NK-92 treated with Interleukin-12 subunit alpha and Interleukin-12 subunit beta, amount 100 ng/mL, for 24 hours (cell line): ENCODE measurements at regions not wholly inside any gene's neighbourhood (a gene's known extent, or its start where the extent isn't known, plus 50 kb on each side); places are given as distances from the start of the nearest gene placed in this dataset.

Experiments
- DNase-seq: peaks from one replicate; lab custom pipeline; 2025; lab: John Stamatoyannopoulos, UW

- DNase-seq = no peak
These were observed 578.4 kb downstream of the CDK5RAP2 start for GRCh38 chr9:120001536-120001935.

DNA sequence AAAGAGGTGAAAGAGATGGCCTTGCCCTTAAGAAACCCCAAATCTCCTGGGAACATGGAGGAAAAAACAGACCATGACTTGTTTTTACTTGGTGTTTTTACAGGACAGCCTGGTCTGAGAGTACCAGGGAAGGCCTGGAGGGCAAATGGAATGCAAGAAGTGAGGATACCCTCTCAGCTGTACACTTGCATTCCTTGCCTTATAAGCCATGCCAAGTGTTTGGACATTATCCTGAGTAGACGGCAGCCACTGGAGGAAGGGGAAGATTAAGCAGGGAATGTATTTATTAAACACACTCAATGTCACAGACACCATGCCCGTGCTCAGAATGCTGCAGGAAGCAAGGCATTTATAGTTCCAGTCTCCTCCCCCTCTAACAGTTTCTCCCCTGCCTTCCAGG lies 581.4 kb downstream of the CDK5RAP2 start:
- no peak for DNase-seq

GRCh38 chr9:119991797-119992196 lies 588.2 kb downstream of the CDK5RAP2 start:
- no peak for DNase-seq

DNA sequence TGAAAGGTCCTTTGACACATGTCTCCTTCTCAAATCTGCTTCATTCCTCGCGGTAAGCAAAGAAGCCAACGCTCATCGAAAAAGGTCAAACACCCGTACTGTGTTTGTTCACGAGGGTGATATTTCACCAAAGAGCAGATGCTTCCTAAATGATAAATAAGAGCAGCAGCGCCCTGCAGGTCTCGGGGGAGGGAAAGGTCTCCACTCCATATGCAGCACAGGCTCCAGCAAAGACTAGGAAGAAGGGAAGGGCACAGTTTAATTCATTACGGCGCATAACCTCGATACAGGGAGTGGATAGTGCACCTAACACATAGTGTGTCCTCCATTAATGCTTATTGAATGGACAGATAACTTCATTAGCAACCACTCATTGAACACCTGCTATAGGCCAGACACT lies 593.3 kb downstream of the CDK5RAP2 start:
- no peak for DNase-seq

GRCh38 chr9:119986205-119986604 lies 593.8 kb downstream of the CDK5RAP2 start:
- no peak for DNase-seq

DNA sequence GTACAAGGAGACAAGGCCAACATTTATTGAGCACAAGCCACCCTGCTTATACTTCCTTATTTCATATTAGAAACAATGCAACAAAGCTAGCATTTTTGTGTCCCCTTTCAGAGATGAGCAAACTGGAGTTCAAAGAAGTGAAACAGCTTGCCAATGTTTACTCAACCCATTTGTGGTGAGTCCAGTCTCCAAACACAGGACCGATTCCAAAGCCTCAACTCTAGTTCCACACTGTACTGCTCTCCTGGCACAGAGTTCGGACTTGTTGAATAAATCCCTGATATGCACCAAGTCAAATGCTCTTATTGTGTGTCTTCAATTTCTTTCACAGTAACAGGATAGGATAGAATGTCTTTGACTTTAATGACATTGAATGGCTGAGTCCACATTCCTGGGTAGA lies 604.8 kb upstream of the BRINP1 start:
- DNase-seq = no peak

GRCh38 chr9:119968836-119969707 lies 599.8 kb upstream of the BRINP1 start:
- peak; percentile 18 for DNase-seq

DNA sequence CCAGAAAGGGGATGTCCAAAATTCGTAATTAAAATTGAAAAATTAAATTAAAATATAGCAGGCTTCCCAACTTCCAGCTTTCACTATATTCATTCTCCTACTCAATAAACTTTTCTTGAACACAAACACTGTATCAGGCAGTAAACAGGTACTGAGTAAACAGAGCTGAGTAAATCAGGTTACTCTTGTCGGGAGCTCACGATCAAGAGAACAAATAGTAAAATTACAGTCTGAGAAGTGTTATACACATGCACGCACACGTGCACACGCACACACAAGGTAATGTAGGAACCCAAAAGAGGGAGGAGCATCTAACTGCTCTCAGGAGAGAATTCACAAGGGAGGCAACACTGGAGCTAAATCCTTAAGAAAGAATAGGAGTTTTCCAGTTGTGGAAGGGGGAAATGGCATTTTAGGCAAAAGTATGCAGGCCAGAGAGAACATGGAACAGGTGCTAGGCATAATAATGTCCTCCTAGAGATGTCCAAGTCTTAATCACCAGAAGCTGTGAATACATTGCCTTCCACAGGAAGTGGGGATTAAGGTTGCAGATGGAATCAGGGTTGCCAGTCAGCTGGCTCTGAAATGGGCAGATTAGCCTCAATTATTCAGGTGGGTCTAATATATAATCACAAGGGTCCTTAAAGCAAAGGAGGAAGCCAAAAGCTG lies 598.8 kb upstream of the BRINP1 start:
- DNase-seq = no peak

- no peak for DNase-seq
These were observed 594.6 kb upstream of the BRINP1 start for GRCh38 chr9:119963798-119964372.

DNA sequence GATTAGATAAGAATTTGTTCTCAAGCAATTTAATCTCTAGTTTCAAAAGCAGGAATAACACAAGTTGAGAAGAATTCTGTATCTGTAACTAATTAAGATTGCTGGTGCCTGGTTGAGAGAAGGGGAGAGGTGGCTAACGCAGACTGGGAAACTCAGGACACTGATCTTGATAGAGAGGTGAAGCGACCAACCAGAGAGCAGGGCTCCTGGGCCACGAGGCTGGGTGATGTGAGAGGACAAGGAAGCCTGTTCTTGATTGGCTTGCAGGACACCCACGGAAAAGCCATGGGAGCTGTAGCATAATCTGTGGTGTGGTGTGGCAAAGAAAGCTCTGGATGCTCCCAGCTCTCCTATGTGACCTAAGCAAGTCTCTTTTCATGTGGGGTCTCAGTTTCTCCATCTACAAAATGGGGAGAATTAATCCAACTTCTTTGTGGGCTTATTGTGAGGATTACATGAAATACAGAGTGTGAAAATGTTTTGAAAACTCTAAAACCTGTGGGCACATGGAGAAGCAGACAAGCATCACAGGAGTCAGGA lies 594.1 kb upstream of the BRINP1 start:
- no peak for DNase-seq

- DNase-seq = no peak
These were observed 592.7 kb upstream of the BRINP1 start for GRCh38 chr9:119961774-119962424.

GRCh38 chr9:119959846-119960545 lies 590.8 kb upstream of the BRINP1 start:
- no peak for DNase-seq

- DNase-seq = no peak
These were observed 586.9 kb upstream of the BRINP1 start for GRCh38 chr9:119956111-119956510.

DNA sequence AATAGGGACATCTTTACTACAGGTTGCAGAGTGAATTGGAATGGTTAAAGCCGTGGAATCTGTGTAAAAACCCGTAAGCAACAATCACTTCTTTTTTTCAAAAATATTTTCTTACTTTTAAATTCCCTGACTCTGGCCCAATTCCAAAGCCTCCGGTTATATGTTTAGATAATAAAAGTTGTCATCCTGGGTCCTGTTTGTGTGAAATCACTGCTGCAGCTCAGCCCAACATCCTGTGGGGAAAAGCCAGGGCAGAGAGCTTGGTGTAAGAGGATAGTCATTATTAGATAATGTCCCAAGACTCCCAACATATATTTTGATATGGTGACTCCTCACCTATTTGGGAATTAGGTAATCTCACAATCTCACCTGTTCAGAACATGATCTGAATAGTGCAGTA lies 586.0 kb upstream of the BRINP1 start:
- no peak for DNase-seq

GRCh38 chr9:119951591-119951990 lies 582.4 kb upstream of the BRINP1 start:
- no peak for DNase-seq

GRCh38 chr9:119951090-119951489 lies 581.9 kb upstream of the BRINP1 start:
- no peak for DNase-seq

- no peak for DNase-seq
These were observed 576.5 kb upstream of the BRINP1 start for GRCh38 chr9:119945686-119946085.

DNA sequence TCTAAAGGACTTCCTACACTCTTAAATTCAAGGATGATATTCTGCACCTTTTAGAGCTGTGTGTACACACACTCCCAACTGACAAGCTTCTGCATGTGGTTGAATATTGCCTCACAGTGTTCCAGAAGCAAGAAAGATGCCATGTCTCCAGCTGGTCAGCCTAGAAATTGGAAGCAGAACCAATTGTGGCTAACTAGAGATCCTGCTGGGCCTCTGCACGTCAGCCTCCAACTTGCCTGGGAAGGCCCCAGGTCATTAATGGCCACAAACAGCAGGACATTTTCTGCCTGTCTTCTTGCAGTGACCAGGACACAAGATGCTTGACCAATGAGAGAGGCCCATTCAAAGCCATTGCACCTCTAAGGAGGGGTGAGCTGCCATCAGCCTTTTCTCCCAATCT lies 571.9 kb upstream of the BRINP1 start:
- no peak for DNase-seq

DNA sequence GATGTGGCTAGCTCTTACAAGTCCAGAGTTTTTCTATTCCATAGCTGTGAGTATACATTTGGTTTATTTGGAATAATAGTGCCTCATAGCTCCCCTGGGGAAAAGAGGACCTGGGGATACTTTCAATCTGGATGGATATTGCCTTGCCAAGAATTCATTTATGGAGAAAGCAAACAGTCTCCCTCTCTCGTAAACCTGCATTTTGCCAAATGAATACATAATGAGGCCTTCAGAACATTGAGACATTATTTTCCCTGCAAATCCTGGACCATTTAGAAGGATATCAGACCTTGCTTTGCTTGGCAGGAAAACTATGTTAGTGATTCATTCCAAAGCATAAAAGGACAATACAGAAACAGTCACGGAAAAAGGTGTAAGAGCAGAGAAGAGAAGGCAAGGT lies 569.6 kb upstream of the BRINP1 start:
- DNase-seq = no peak

- no peak for DNase-seq
These were observed 565.3 kb upstream of the BRINP1 start for GRCh38 chr9:119934497-119934896.

DNA sequence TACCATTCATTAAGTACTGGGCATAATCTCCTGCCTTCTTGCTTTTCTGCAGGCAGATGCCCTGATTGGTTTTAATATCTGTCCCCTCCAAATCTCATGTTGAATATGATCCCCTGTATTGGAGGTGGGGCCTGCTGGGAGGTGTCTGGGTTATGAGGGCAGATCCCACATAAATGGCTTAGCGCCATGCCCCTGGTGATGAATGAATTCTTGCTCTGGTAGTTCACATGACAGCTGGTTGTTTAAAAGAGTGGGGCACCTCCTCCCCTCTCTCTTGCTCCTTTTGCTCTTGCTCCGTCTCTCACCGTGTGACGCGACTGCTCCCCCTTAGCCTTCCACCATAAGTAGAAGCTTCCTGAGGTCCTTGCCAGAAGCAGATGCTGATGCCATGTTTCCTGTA lies 564.0 kb upstream of the BRINP1 start:
- no peak for DNase-seq

DNA sequence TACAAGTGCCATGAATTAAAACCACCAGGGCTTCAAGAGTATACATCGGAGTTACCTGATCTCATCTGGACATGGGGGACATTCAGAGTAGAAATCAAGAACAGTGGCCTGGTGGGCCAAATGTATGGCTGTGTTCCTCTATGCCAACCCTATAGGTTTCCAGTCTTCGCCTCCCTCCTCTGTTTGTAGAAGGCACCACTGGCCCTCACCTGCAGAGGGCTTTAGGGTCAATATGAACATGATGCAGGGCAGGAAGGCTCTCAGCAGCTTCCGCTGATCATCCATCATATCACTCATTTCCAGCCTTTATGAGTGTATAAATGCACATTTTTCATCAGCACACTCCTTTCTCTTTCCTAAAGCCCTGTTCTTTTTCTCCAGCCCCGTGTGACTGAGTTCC lies 555.5 kb upstream of the BRINP1 start:
- no peak for DNase-seq
